ENCODE measurements at regions not wholly inside any gene's neighbourhood (a gene's known extent, or its start where the extent isn't known, plus 50 kb on each side); places are given as distances from the start of the nearest gene placed in this dataset.

DNA sequence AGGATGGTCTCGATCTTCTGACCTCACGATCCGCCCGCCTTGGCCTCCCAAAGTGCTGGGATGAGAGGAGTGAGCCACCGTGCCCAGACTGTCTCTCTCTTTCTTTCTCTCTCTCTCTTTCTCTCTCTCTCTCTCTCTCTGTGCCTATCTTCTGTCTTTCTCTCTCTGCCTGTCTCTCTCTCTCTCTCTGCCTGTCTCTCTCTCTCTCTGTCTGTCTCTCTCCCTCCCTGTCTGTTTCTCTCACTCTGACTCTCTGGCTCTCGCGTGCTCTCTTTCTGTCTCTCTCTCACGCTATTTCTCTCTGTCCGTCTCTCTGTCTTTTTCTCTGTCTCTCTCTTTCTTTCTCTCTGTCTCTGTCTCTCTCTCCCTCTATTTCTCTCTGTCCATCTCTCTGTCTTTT, 3911.2 kb upstream of the OR11H1 start:
- Histone ChIP-seq H3K9me3 (ENCODE audit: insufficient read depth in 2 of 2, low read depth in 1 of 2, low read length in 1 of 2) (peaks cover 85 to 94% of the 10 kb centered on the region in 2 experiments), H3K4ac (replicated peaks; ENCODE audit: insufficient read length, low read depth, low read length) (no peak overlapping the region), H3K18ac (ENCODE audit: extremely low read depth, low read length) (no peak overlapping the region), H4K8ac (ENCODE audit: extremely low read depth, insufficient read depth, low read length) (no peak overlapping the region), H3K27ac (ENCODE audit: low read depth, low read length) (no peak overlapping the region), H4K91ac (replicated peaks; ENCODE audit: insufficient read length, low read length) (no peak overlapping the region), H4K20me1 (replicated peaks in 1 of 2; ENCODE audit: control insufficient read depth in 1 of 2, insufficient read depth in 2 of 2, low read length in 2 of 2) (no peaks in the 10 kb centered on the region), H3K4me1 (replicated peaks in 1 of 4; ENCODE audit: control insufficient read depth in 3 of 4, insufficient read depth in 4 of 4, low read length in 3 of 4) (no peaks in the 10 kb centered on the region), H4K5ac (ENCODE audit: insufficient read length, low read depth, low read length) (no peak overlapping the region), H2BK12ac (ENCODE audit: low read depth, low read length) (no peak overlapping the region), H2BK120ac (replicated peaks; ENCODE audit: low read depth, low read length) (no peak overlapping the region), H3K27me3 (replicated peaks in 1 of 4; ENCODE audit: control insufficient read depth in 3 of 4, extremely low read depth in 1 of 4, insufficient read depth in 3 of 4, low read length in 3 of 4) (no peaks in the 10 kb centered on the region), H3K4me3 (ENCODE audit: extremely low read depth in 1 of 4, insufficient read depth in 2 of 4, low read depth in 3 of 4, low read length in 4 of 4) (no peak overlapping the region), H3K56ac (replicated peaks; ENCODE audit: insufficient read length, low read depth, low read length) (no peak overlapping the region), H2AK5ac (ENCODE audit: low read depth, low read length) (no peak overlapping the region), H3K14ac (ENCODE audit: insufficient read length) (no peak overlapping the region), H3K23me2 (ENCODE audit: low read depth, low read length) (no peaks in the 10 kb centered on the region; the same call in 1 of the 2 replicates), H3K9ac (replicated peaks in 1 of 4; ENCODE audit: extremely low read depth in 1 of 4, low read depth in 3 of 4, low read length in 3 of 4) (no peak overlapping the region), H2BK15ac (ENCODE audit: low read length) (no peak overlapping the region), H3K4me2 (ENCODE audit: insufficient read depth in 1 of 2, low read depth in 2 of 2, low read length in 2 of 2) (no peak overlapping the region), H3K36me3 (ENCODE audit: control insufficient read depth in 2 of 4, insufficient read depth in 4 of 4, low read length in 3 of 4) (0 out of 8 replicates have a peak, but pooled peaks cover 0 to 2% (median 0%) of the 10 kb centered on the region in 4 experiments), H2BK20ac (ENCODE audit: low read length) (no peak overlapping the region), H3K79me1 (ENCODE audit: low read depth, low read length) (no peaks in the 10 kb centered on the region), H2BK5ac (ENCODE audit: low read depth, low read length) (no peak overlapping the region), H3K79me2 (ENCODE audit: control insufficient read depth in 1 of 2, insufficient read depth in 2 of 2, low read length in 2 of 2) (no peaks in the 10 kb centered on the region), H2AFZ (ENCODE audit: low read length) (no peak overlapping the region), H3K23ac (ENCODE audit: insufficient read length) (no peak overlapping the region)
- TF ChIP-seq BRCA1 (IDR thresholded peaks at IDR 0.05; ENCODE audit: low read depth, low read length), result no peak
- TF ChIP-seq CBX5 (IDR thresholded peaks at IDR 0.05; ENCODE audit: low read depth, low read length), result no peak
- no peak for TF ChIP-seq SP4 (IDR thresholded peaks at IDR 0.05; ENCODE audit: low read length)
- TF ChIP-seq YY1 (IDR thresholded peaks at IDR 0.05; ENCODE audit: low read depth, low read length), result no peak
- TF ChIP-seq TBP (IDR thresholded peaks at IDR 0.05; ENCODE audit: low read depth, low read length), result no peak
- TF ChIP-seq PHF8 (conservative IDR thresholded peaks at IDR 0.05; ENCODE audit: low read depth, low read length), result no peak
- no peak for DNase-seq (ENCODE audit: low read depth in 1 of 2, low spot score in 2 of 2)
- 83% methylated on average over 9 of the region's 9 CpGs; no CpG with 5 or more reads in 1 of the 2 experiments for WGBS, 2 experiments (ENCODE audit: extremely low coverage in 1 of 2, insufficient coverage in 1 of 2, insufficient read length in 1 of 2, insufficient replicate concordance in 2 of 2, low coverage in 1 of 2, low lambda C conversion rate in 2 of 2, missing lambda C conversion rate in 1 of 2)
- POLR2A ChIA-PET (ENCODE audit: partially characterized antibody), result no interaction called here
- CTCF ChIA-PET (ENCODE audit: partially characterized antibody), result no interaction called here
- FAIRE-seq, result no peak

Measured in H1 (cell line).